Neural progenitor cell (in vitro differentiated cells): ENCODE measurements at regions not wholly inside any gene's neighbourhood (a gene's known extent, or its start where the extent isn't known, plus 50 kb on each side); places are given as distances from the start of the nearest gene placed in this dataset.

ENCODE experiments used
- DNase-seq: peaks from one replicate; pipeline ENCODE4 v3.0.0-alpha.2; 2016; ENCODE audit warnings: low spot score
- H2AFZ ChIP-seq: fragments of 200-600 bp; sonication (generic); replicated peaks from 2 replicates; pipeline ENCODE4 v1.6.1; 2016; ENCODE audit warnings: antibody characterized with exemption
- H3F3A ChIP-seq: fragments of 200-600 bp; sonication (generic); 2 replicates; pipeline ENCODE4 v1.6.1; 2016; ENCODE audit warnings: antibody characterized with exemption, low read depth
- H3K27ac ChIP-seq: fragments of 200-600 bp; sonication (generic); 2 replicates; pipeline ENCODE4 v1.5.1; 2016; ENCODE audit warnings: mild to moderate bottlenecking
- H3K27me3 ChIP-seq: fragments of 200-600 bp; sonication (generic); 2 replicates; pipeline ENCODE4 v1.6.1; 2016; ENCODE audit warnings: mild to moderate bottlenecking, moderate library complexity
- H3K36me3 ChIP-seq: fragments of 200-600 bp; sonication (generic); 2 replicates; pipeline ENCODE4 v1.5.1; 2016
- H3K4me1 ChIP-seq: fragments of 200-600 bp; sonication (generic); 2 replicates; pipeline ENCODE4 v1.6.1; 2016; ENCODE audit warnings: mixed run types
- H3K4me2 ChIP-seq: fragments of 200-600 bp; sonication (generic); 2 replicates; pipeline ENCODE4 v1.6.1; 2016
- H3K4me3 ChIP-seq: fragments of 200-600 bp; sonication (generic); 2 replicates; pipeline ENCODE4 v1.5.1; 2016
- H3K79me2 ChIP-seq: fragments of 200-600 bp; sonication (generic); 2 replicates; pipeline ENCODE4 v1.6.1; 2016; ENCODE audit warnings: low read depth
- H3K9ac ChIP-seq: fragments of 200-600 bp; sonication (generic); 2 replicates; pipeline ENCODE4 v1.6.1; 2016
- H3K9me3 ChIP-seq: fragments of 200-600 bp; sonication (generic); 2 replicates; pipeline ENCODE4 v1.5.1; 2016; ENCODE audit warnings: low read depth
- H4K20me1 ChIP-seq: fragments of 200-600 bp; sonication (generic); 2 replicates; pipeline ENCODE4 v1.6.1; 2016; ENCODE audit warnings: low read depth
- H3K27ac Mint-ChIP-seq: 3 replicates; pipeline ENCODE4 v1.8.0; 2021; ENCODE audit warnings: mixed read lengths
- H3K27me3 Mint-ChIP-seq: 2 replicates; pipeline ENCODE4 v1.8.0; 2022; ENCODE audit warnings: low read depth, mild to moderate bottlenecking, inconsistent platforms, moderate library complexity, mixed read lengths; ENCODE audit not compliant: insufficient read depth
- H3K36me3 Mint-ChIP-seq: 3 replicates; pipeline ENCODE4 v1.8.0; 2021; ENCODE audit warnings: mixed read lengths
- H3K4me1 Mint-ChIP-seq: 3 replicates; pipeline ENCODE4 v1.8.0; 2021; ENCODE audit warnings: mixed read lengths
- H3K4me3 Mint-ChIP-seq: 3 replicates; pipeline ENCODE4 v1.8.0; 2021; ENCODE audit warnings: mild to moderate bottlenecking, moderate library complexity, mixed read lengths
- H3K9me3 Mint-ChIP-seq: 3 replicates; pipeline ENCODE4 v1.8.0; 2020; ENCODE audit warnings: mixed read lengths
- EZH2 ChIP-seq: fragments of 200-600 bp; sonication (generic); IDR thresholded peaks from 2 replicates; pipeline ENCODE4 v1.6.1; 2017; ENCODE audit warnings: antibody characterized with exemption, mild to moderate bottlenecking, moderate library complexity
- EZH2phosphoT487 ChIP-seq: fragments of 200-600 bp; sonication (generic); IDR thresholded peaks from 2 replicates; pipeline ENCODE4 v1.6.1; 2017; ENCODE audit warnings: antibody characterized with exemption
- TF ChIP-seq, protein P1 (sequence below): fragments of 200-600 bp; sonication (generic); IDR thresholded peaks from 2 replicates; pipeline ENCODE4 v1.5.1; 2017; ENCODE audit warnings: antibody characterized with exemption, mild to moderate bottlenecking

GRCh38 chr2:180905002-180905401 is 75.4 kb upstream of the UBE2E3 start:
- no peak overlapping the region for H3K4me2 ChIP-seq
- H3K36me3 Mint-ChIP-seq, result no peaks in the 10 kb centered on the region
- H3F3A ChIP-seq, result no peaks in the 10 kb centered on the region
- no peaks in the 10 kb centered on the region for H3K9me3 ChIP-seq
- no peaks in the 10 kb centered on the region for H3K4me1 ChIP-seq
- no peak overlapping the region for H3K27ac ChIP-seq
- no peaks in the 10 kb centered on the region for H3K27me3 Mint-ChIP-seq
- no peak overlapping the region for H3K9ac ChIP-seq
- no peak overlapping the region for H2AFZ ChIP-seq
- no peaks in the 10 kb centered on the region for H3K36me3 ChIP-seq
- TF ChIP-seq, protein P1, sequence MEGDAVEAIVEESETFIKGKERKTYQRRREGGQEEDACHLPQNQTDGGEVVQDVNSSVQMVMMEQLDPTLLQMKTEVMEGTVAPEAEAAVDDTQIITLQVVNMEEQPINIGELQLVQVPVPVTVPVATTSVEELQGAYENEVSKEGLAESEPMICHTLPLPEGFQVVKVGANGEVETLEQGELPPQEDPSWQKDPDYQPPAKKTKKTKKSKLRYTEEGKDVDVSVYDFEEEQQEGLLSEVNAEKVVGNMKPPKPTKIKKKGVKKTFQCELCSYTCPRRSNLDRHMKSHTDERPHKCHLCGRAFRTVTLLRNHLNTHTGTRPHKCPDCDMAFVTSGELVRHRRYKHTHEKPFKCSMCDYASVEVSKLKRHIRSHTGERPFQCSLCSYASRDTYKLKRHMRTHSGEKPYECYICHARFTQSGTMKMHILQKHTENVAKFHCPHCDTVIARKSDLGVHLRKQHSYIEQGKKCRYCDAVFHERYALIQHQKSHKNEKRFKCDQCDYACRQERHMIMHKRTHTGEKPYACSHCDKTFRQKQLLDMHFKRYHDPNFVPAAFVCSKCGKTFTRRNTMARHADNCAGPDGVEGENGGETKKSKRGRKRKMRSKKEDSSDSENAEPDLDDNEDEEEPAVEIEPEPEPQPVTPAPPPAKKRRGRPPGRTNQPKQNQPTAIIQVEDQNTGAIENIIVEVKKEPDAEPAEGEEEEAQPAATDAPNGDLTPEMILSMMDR, result no peak
- TF ChIP-seq EZH2, result no peak
- no peak for TF ChIP-seq EZH2phosphoT487
- no peak overlapping the region for H3K4me3 ChIP-seq
- H4K20me1 ChIP-seq, result no peaks in the 10 kb centered on the region
- H3K4me3 Mint-ChIP-seq, result no peak overlapping the region
- DNase-seq, result no peak
- no peaks in the 10 kb centered on the region for H3K9me3 Mint-ChIP-seq
- H3K27ac Mint-ChIP-seq, result no peak overlapping the region
- H3K79me2 ChIP-seq, result no peaks in the 10 kb centered on the region
- H3K27me3 ChIP-seq, result no peaks in the 10 kb centered on the region
- peaks cover 5% of the 10 kb centered on the region for H3K4me1 Mint-ChIP-seq

DNA sequence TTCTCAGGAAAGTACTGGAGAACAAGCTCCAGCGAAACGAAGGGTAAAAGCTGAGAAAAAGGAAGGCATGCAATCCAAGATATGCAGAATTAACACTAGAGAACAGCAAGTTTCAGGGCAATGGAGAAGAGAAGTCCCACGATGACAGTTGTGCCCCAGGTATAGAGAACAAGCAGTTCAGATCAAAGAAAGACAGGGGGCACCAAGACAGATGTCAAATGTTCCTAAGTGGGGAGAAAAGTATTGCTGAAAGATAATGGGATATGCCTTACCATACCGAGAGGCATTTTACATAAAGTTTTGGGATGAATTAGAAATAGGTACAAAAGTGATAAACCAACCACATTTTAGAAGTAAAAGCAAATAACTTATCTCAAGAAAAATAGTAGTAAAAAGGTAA is 79.1 kb upstream of the UBE2E3 start:
- TF ChIP-seq EZH2phosphoT487 (no peak), EZH2 (no peak)
- TF ChIP-seq, protein P1, result peak; percentile 15
- no peaks in the 10 kb centered on the region for H3K36me3 ChIP-seq
- H3K27ac ChIP-seq, result no peak overlapping the region
- no peak overlapping the region for H2AFZ ChIP-seq
- no peak overlapping the region for H3K27ac Mint-ChIP-seq
- H3K27me3 Mint-ChIP-seq, result no peaks in the 10 kb centered on the region
- no peak overlapping the region for H3K4me3 Mint-ChIP-seq
- no peaks in the 10 kb centered on the region for H3K36me3 Mint-ChIP-seq
- peaks cover 5% of the 10 kb centered on the region for H3K4me1 Mint-ChIP-seq
- no peaks in the 10 kb centered on the region for H3K9me3 Mint-ChIP-seq
- no peak overlapping the region for H3K4me2 ChIP-seq
- no peaks in the 10 kb centered on the region for H3K4me1 ChIP-seq
- H3K9me3 ChIP-seq, result no peaks in the 10 kb centered on the region
- H4K20me1 ChIP-seq, result no peaks in the 10 kb centered on the region
- no peaks in the 10 kb centered on the region for H3K27me3 ChIP-seq
- H3F3A ChIP-seq, result no peaks in the 10 kb centered on the region
- H3K79me2 ChIP-seq, result no peaks in the 10 kb centered on the region
- no peak for DNase-seq
- H3K9ac ChIP-seq, result no peak overlapping the region
- no peak overlapping the region for H3K4me3 ChIP-seq

- Mint-ChIP-seq H3K27me3 (no peaks in the 10 kb centered on the region), H3K4me3 (no peak overlapping the region)
Observed at GRCh38 chr2:180893752-180894151, 86.7 kb upstream of the UBE2E3 start.

More at GRCh38 chr2:180893752-180894151, 86.7 kb upstream of the UBE2E3 start:
- H3K4me2 ChIP-seq, result no peak overlapping the region
- no peaks in the 10 kb centered on the region for H3K79me2 ChIP-seq
- TF ChIP-seq, protein P1, result no peak
- TF ChIP-seq EZH2phosphoT487 (no peak), EZH2 (no peak)
- no peak overlapping the region for H3K4me3 ChIP-seq
- no peaks in the 10 kb centered on the region for H3K36me3 Mint-ChIP-seq
- H3F3A ChIP-seq, result no peaks in the 10 kb centered on the region
- H3K9me3 Mint-ChIP-seq, result peaks cover 2% of the 10 kb centered on the region
- H3K36me3 ChIP-seq, result no peaks in the 10 kb centered on the region
- no peaks in the 10 kb centered on the region for H3K9me3 ChIP-seq
- no peak overlapping the region for H3K27ac ChIP-seq
- no peaks in the 10 kb centered on the region for H4K20me1 ChIP-seq
- peaks cover 12% of the 10 kb centered on the region for H3K4me1 Mint-ChIP-seq
- peaks cover 6% of the 10 kb centered on the region for H3K4me1 ChIP-seq
- no peak overlapping the region for H2AFZ ChIP-seq
- no peaks in the 10 kb centered on the region for H3K27me3 ChIP-seq
- no peak for DNase-seq
- H3K27ac Mint-ChIP-seq, result no peak overlapping the region
- H3K9ac ChIP-seq, result no peak overlapping the region
